ENCODE measurements at regions not wholly inside any gene's neighbourhood (a gene's known extent, or its start where the extent isn't known, plus 50 kb on each side); places are given as distances from the start of the nearest gene placed in this dataset.
"Not testable (repeated sequence)": the region's sequence is repeated elsewhere in the genome, so short reads cannot be mapped to it uniquely, and the experiment has no call there.

DNA sequence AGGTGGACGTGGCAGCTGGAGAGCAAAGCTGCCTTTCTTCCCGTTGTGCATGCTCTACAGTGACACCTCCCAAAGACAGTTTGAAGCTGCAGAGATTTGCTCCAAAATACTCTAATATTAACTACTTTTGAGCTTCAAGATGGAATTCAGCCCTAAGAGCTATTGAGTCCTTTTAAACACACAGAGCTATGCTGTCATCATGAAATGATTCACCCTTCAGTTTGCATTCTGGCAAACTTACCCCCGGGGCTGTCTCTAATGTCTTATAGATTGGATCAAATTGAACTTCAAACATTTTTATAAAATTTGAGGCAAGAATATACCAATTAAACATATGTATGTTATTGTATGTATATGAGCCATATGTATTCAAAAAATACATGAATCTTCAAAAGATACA lies 110.7 kb upstream of the EFEMP1 start:
- TF ChIP-seq, protein P1, sequence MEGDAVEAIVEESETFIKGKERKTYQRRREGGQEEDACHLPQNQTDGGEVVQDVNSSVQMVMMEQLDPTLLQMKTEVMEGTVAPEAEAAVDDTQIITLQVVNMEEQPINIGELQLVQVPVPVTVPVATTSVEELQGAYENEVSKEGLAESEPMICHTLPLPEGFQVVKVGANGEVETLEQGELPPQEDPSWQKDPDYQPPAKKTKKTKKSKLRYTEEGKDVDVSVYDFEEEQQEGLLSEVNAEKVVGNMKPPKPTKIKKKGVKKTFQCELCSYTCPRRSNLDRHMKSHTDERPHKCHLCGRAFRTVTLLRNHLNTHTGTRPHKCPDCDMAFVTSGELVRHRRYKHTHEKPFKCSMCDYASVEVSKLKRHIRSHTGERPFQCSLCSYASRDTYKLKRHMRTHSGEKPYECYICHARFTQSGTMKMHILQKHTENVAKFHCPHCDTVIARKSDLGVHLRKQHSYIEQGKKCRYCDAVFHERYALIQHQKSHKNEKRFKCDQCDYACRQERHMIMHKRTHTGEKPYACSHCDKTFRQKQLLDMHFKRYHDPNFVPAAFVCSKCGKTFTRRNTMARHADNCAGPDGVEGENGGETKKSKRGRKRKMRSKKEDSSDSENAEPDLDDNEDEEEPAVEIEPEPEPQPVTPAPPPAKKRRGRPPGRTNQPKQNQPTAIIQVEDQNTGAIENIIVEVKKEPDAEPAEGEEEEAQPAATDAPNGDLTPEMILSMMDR (IDR thresholded peaks at IDR 0.05; ENCODE audit: low read depth, low read length), result no peak

DNA sequence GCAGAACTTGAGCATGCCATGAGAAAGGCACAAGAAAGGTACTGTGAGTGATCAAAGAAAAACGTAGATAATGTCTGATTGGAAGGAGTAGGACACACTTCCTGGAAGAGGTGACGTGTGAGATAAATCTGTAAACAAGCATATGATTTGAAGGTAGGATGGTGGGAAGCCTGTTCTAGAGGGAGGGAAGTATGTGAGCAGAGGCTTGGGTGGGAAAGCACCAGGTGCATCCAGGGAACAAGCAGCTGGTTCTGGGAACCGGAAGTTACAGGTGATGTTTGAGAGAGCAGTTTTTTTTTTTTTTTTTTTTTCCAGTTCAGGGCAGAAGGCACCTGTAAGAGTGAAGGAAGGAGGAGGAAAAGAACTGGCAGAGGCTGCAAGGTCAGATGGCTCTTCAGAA lies 116.6 kb upstream of the EFEMP1 start:
- no peak for DNase-seq (ENCODE audit: extremely low read depth, low read depth)
- TF ChIP-seq, protein P1 (IDR thresholded peaks at IDR 0.05; ENCODE audit: low read depth, low read length), result no peak

More for the DNA sequence above, 110.7 kb upstream of the EFEMP1 start:
- DNase-seq (ENCODE audit: extremely low read depth, low read depth), result no peak

DNA sequence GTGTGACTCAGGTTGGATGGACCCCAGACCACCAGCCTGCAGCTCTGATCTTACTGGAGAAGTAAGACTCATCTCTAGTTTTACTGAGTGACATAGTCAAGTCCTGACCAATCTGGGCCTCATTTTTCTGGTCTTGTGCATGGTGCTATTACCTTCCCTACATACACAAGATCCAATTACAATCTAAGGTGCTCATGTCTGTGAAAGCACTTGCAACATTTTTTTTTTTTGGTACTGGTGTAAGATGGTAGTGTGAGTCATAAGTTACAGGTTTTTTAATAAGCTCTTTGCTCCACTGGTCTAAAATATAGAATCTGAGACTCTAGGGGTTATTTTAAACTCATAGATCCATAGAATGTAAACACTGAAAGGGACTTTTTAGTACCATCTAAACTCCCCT lies 117.3 kb upstream of the EFEMP1 start:
- no peak for DNase-seq (ENCODE audit: extremely low read depth, low read depth)
- TF ChIP-seq, protein P1 (IDR thresholded peaks at IDR 0.05; ENCODE audit: low read depth, low read length), result no peak

DNA sequence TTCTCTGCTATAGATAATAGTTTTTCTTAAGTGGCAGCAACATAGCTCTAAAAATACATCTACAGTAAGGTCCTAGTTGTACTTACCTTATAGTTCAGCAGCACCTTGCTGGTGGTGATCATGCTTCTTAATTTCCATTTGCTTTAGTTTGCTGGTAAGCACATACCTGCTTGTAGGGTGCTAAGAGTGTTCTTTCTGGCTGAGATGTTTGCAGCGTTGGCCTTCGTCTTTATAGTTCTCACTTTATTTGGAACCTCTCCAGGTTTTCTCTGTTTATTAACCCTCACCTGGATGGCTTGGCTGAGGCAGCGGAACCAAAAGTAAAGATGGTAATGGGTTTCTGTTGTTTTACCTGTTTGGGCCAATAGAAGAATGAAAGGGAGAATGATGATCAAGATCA lies 123.6 kb upstream of the EFEMP1 start:
- TF ChIP-seq, protein P1 (IDR thresholded peaks at IDR 0.05; ENCODE audit: low read depth, low read length), result no peak
- DNase-seq (ENCODE audit: extremely low read depth, low read depth), result no peak

DNA sequence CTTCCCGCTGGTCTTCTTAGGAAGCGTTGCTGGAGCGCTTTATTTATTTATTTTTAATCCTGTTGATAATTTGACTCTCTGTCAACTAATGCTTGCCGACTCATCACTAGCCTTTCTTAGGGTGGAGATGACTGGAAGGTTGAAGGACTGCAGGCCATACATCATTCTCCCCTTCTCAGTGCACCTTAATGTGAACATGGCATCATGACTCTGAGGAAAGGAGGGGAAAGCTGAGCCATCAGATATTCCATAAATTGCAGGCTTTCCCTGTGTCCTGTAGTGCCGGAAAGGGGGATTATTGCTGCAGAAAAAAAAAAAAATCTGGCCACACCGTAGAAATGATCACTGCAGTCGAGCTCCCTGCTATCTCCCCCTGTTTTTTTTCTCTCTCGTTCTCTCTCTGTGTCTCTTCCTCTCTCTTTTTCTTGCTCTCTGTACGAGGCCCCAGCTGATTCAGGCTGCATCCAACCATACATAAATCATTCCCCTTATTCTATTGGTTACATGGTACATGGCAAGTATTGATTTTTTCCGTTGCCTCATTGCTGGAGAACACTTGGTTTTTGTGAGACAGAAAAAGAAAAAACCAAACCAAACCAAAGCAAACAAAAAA lies 125.8 kb upstream of the EFEMP1 start:
- TF ChIP-seq, protein P1 (IDR thresholded peaks at IDR 0.05; ENCODE audit: low read depth, low read length), result no peak
- no peak for DNase-seq (ENCODE audit: extremely low read depth, low read depth)

DNA sequence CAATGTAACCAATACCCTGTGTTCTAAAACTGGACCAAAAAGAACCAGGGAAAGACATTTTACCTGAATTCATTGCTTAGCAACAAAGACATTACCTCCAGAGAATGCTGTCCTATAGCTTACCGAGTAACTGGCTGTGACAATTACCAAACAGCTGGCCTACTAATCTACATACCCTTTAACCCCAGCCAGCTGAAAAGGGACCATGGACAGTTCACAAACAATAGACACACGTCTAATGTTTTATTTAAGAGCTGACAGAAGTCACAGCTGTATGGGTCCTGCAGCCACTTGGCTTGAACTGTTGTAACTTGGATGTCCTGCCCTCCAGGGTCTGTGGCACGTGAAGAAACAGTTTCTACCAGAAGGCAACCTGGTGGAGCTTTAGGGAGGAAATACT lies 130.1 kb upstream of the EFEMP1 start:
- DNase-seq (ENCODE audit: extremely low read depth, low read depth), result no peak
- TF ChIP-seq, protein P1 (IDR thresholded peaks at IDR 0.05; ENCODE audit: low read depth, low read length), result no peak

DNA sequence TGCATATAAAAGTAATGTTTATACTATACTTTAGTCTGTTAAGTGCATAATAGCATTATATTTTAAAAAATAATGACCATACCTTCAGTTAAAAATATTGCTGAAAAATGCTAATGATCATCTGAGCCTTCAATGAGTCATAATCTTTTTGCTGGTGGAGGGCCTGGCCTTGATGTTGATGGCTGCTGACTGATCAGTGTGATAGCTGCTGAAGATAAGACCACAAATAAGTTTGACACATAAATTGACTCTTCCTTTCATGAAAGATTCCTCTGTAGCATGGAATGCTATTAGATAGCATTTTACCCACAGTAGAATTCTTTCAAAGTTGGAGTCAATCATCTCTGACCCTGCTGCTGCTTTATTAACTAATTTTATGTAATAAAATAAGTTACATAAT lies 128.4 kb upstream of the CCDC85A start:
- DNase-seq (ENCODE audit: extremely low read depth, low read depth), result no peak
- TF ChIP-seq, protein P1 (IDR thresholded peaks at IDR 0.05; ENCODE audit: low read depth, low read length), result no peak

DNA sequence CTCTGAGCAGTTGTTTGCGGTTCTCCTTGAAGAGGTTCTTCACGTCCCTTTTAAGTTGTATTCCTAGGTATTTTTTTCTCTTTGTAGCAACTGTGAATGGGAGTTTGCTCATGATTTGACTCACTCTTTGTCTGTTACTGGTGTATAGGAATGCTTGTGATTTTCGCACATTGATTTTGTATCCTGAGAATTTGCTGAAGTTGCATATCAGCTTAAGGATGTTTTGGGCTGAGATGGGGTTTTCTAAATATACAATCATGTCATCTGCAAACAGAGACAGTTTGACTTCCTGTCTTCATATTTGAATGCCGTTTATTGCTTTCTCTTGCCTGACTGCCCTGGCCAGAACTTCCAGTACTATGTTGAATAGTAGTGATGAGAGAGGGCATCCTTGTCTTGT lies 122.5 kb upstream of the CCDC85A start:
- not testable (repeated sequence) for DNase-seq (ENCODE audit: extremely low read depth, low read depth)
